Bone marrow (tissue), 2 donors: ENCODE measurements at regions not wholly inside any gene's neighbourhood (a gene's known extent, or its start where the extent isn't known, plus 50 kb on each side); places are given as distances from the start of the nearest gene placed in this dataset.

Experiments
- DNase-seq, 2 donors: peaks; one replicate each; lab custom pipeline; 2025; lab: John Stamatoyannopoulos, UW

GRCh38 chr5:60336491-60336890 is 363.5 kb downstream of the DEPDC1B start:
- DNase-seq = no peak

GRCh38 chr5:60335913-60336312 is 364.1 kb downstream of the DEPDC1B start:
- DNase-seq = no peak

GRCh38 chr5:60334281-60334713 is 365.7 kb downstream of the DEPDC1B start:
- DNase-seq = no peak

GRCh38 chr5:60333005-60333571 is 366.9 kb downstream of the DEPDC1B start:
- no peak for DNase-seq

- DNase-seq = peak in 1 of 2 donors; percentile 6
These were observed 367.5 kb downstream of the DEPDC1B start for GRCh38 chr5:60332244-60333004.

GRCh38 chr5:60330236-60330635 is 369.7 kb downstream of the DEPDC1B start:
- DNase-seq = no peak

GRCh38 chr5:60325870-60326269 is 374.1 kb downstream of the DEPDC1B start:
- DNase-seq = no peak

GRCh38 chr5:60323596-60323995 is 376.4 kb downstream of the DEPDC1B start:
- DNase-seq = no peak

GRCh38 chr5:60312098-60312497 is 387.9 kb downstream of the DEPDC1B start:
- DNase-seq = no peak

- no peak for DNase-seq
These were observed 400.0 kb downstream of the DEPDC1B start for GRCh38 chr5:60299944-60300343.

GRCh38 chr5:60297658-60298057 is 402.3 kb downstream of the DEPDC1B start:
- DNase-seq = no peak

GRCh38 chr5:60295423-60295822 is 401.9 kb upstream of the PDE4D start:
- no peak for DNase-seq

- no peak for DNase-seq
These were observed 400.0 kb upstream of the PDE4D start for GRCh38 chr5:60293518-60293917.

- DNase-seq = peak in 1 of 2 donors; percentile 72
These were observed 393.7 kb upstream of the PDE4D start for GRCh38 chr5:60287174-60287771.

GRCh38 chr5:60285910-60286309 is 392.4 kb upstream of the PDE4D start:
- DNase-seq = no peak

GRCh38 chr5:60280943-60281342 is 387.4 kb upstream of the PDE4D start:
- DNase-seq = no peak

- peak in 1 of 2 donors; percentile 9 for DNase-seq
These were observed 384.4 kb upstream of the PDE4D start for GRCh38 chr5:60277941-60278340.

- DNase-seq = no peak
These were observed 381.2 kb upstream of the PDE4D start for GRCh38 chr5:60274747-60275146.

- DNase-seq = no peak
These were observed 378.0 kb upstream of the PDE4D start for GRCh38 chr5:60271517-60271916.

- DNase-seq = no peak
These were observed 374.4 kb upstream of the PDE4D start for GRCh38 chr5:60267907-60268306.

- no peak for DNase-seq
These were observed 369.8 kb upstream of the PDE4D start for GRCh38 chr5:60263346-60263745.

GRCh38 chr5:60262576-60263295 is 369.2 kb upstream of the PDE4D start:
- no peak for DNase-seq

GRCh38 chr5:60261732-60262131 is 368.2 kb upstream of the PDE4D start:
- no peak for DNase-seq
